T-cell (primary cell): ENCODE measurements at regions not wholly inside any gene's neighbourhood (a gene's known extent, or its start where the extent isn't known, plus 50 kb on each side); places are given as distances from the start of the nearest gene placed in this dataset.

ENCODE experiments used
- ATAC-seq, 4 experiments: fragments of 200-7000 bp in 3 of 4; fragments of 150-1000 bp in 1 of 4; cut with Tn5 transposase; replicated peaks in 1 of 4; 1 replicate in 3 of 4; 2 replicates in 1 of 4; pipeline ENCODE4 v1.10.0; 2021; ENCODE audit warnings: moderate library complexity in 3 of 4, mild to moderate bottlenecking in 2 of 4, moderate number of reproducible peaks in 1 of 4
- CTCF ChIA-PET, 2 donors: fragments of 300-600 bp; sonication (Branson Sonifier 250); formaldehyde crosslinking; loops; one replicate each; lab custom pipeline; 2022; ENCODE audit warnings: antibody characterized with exemption in 2 of 2; lab: Charles Lee
- POLR2A ChIA-PET, 2 donors: fragments of 300-600 bp; sonication (Branson Sonifier 250); formaldehyde crosslinking; loops; one replicate each; lab custom pipeline; 2022; ENCODE audit warnings: antibody characterized with exemption in 2 of 2; lab: Charles Lee
- DNase-seq, 35 experiments: peaks; one replicate each; pipeline versions ENCODE4 v3.0.0 to v3.0.0-alpha.2; 2013 to 2023
- H3K27ac ChIP-seq: one replicate; pipeline ENCODE4 v1.5.1; 2013; ENCODE audit warnings: low read length
- H3K27me3 ChIP-seq, 2 experiments: replicated peaks in 1 of 2; 1 replicate in 1 of 2; 2 replicates in 1 of 2; pipeline versions ENCODE4 v1.6.1 to v1.7.0; 2013; ENCODE audit warnings: low read length in 1 of 2, mixed read lengths in 1 of 2; ENCODE audit not compliant: control insufficient read depth in 2 of 2, insufficient read depth in 2 of 2; ENCODE audit errors: extremely low read depth in 1 of 2
- H3K36me3 ChIP-seq, 2 donors: 1 replicate in 1 of 2; 2 replicates in 1 of 2; pipeline versions ENCODE4 v1.6.1 to v1.7.0; 2013; ENCODE audit warnings: low read length in 1 of 2; ENCODE audit not compliant: control insufficient read depth in 2 of 2, insufficient read depth in 1 of 2; ENCODE audit errors: extremely low read depth in 1 of 2
- H3K4me1 ChIP-seq, 2 experiments: 1 replicate in 1 of 2; 2 replicates in 1 of 2; pipeline versions ENCODE4 v1.6.1 to v1.7.0; 2013; ENCODE audit warnings: low read length in 2 of 2, mixed read lengths in 1 of 2; ENCODE audit not compliant: insufficient read depth in 2 of 2, control insufficient read depth in 1 of 2; ENCODE audit errors: extremely low read depth in 1 of 2
- H3K4me3 ChIP-seq, 2 donors: 1 replicate in 1 of 2; 2 replicates in 1 of 2; pipeline versions ENCODE4 v1.5.1 to v1.7.0; 2013; ENCODE audit warnings: mild to moderate bottlenecking in 2 of 2, low read length in 1 of 2, moderate library complexity in 1 of 2; ENCODE audit not compliant: control insufficient read depth in 1 of 2; ENCODE audit errors: extremely low read depth in 1 of 2
- H3K9me3 ChIP-seq: 2 replicates; pipeline ENCODE4 v1.7.0; 2013
- H3K27ac Mint-ChIP-seq, 2 donors: one replicate each; pipeline ENCODE4 v1.8.0; 2020 to 2021; ENCODE audit warnings: mild to moderate bottlenecking in 2 of 2, mixed read lengths in 2 of 2
- H3K27me3 Mint-ChIP-seq, 2 donors: one replicate each; pipeline ENCODE4 v1.8.0; 2021 to 2022; ENCODE audit warnings: mixed read lengths in 2 of 2
- H3K36me3 Mint-ChIP-seq: one replicate; pipeline ENCODE4 v1.8.0; 2021; ENCODE audit warnings: mixed read lengths
- H3K4me1 Mint-ChIP-seq, 3 donors: one replicate each; pipeline ENCODE4 v1.8.0; 2020 to 2022; ENCODE audit warnings: mixed read lengths in 3 of 3, mild to moderate bottlenecking in 1 of 3
- H3K4me3 Mint-ChIP-seq, 3 donors: one replicate each; pipeline ENCODE4 v1.8.0; 2020 to 2022; ENCODE audit warnings: mild to moderate bottlenecking in 3 of 3, mixed read lengths in 3 of 3, moderate library complexity in 3 of 3
- H3K9me3 Mint-ChIP-seq, 3 donors: one replicate each; pipeline ENCODE4 v1.8.0; 2020 to 2022; ENCODE audit warnings: mixed read lengths in 3 of 3
- WGBS: methylation state at CpG from one replicate; pipeline ENCODE4 v1.1.5; 2013; ENCODE audit warnings: missing lambda C conversion rate; ENCODE audit not compliant: insufficient coverage; 5-methylcytosine and 5-hydroxymethylcytosine counted together

- no peak overlapping the region for H3K4me3 Mint-ChIP-seq
- H3K36me3 Mint-ChIP-seq = no peaks in the 10 kb centered on the region
- POLR2A ChIA-PET = no interaction called here
- ATAC-seq (no peak), DNase-seq (no peak)
- Histone ChIP-seq H3K4me1 (no peaks in the 10 kb centered on the region), H3K27me3 (no peaks in the 10 kb centered on the region), H3K9me3 (peaks cover 2% of the 10 kb centered on the region), H3K27ac (no peak overlapping the region), H3K4me3 (no peak overlapping the region), H3K36me3 (no peaks in the 10 kb centered on the region)
- H3K27me3 Mint-ChIP-seq = no peaks in the 10 kb centered on the region
- WGBS = 100% methylated on average over 2 of the region's 2 CpGs
- no peaks in the 10 kb centered on the region for H3K4me1 Mint-ChIP-seq
- peaks cover 0 to 12% (median 11%) of the 10 kb centered on the region in 3 donors for H3K9me3 Mint-ChIP-seq
- CTCF ChIA-PET = no interaction called here
- H3K27ac Mint-ChIP-seq = no peak overlapping the region
Observed at GRCh38 chr5:162529886-162530285, 462.3 kb downstream of the GABRG2 start.

- ATAC-seq = no peak
- no peaks in the 10 kb centered on the region for H3K27me3 Mint-ChIP-seq
Observed at GRCh38 chr5:162543437-162543836, 475.9 kb downstream of the GABRG2 start.

GRCh38 chr5:162544905-162545304 is 477.3 kb downstream of the GABRG2 start:
- no peak overlapping the region for H3K27ac Mint-ChIP-seq
- no peak for DNase-seq
- no CpG with 5 or more reads among the region's 2 CpGs for WGBS
- no peaks in the 10 kb centered on the region for H3K27me3 Mint-ChIP-seq
- ChIA-PET CTCF (no interaction called here), POLR2A (no interaction called here)
- no peaks in the 10 kb centered on the region for H3K4me1 Mint-ChIP-seq
- H3K4me3 Mint-ChIP-seq = no peak overlapping the region
- H3K9me3 Mint-ChIP-seq = peaks cover 11 to 29% (median 23%) of the 10 kb centered on the region in 3 donors
- H3K9me3 ChIP-seq = no peaks in the 10 kb centered on the region
- H3K27ac ChIP-seq = no peak overlapping the region
- no peaks in the 10 kb centered on the region for H3K27me3 ChIP-seq
- no peaks in the 10 kb centered on the region for H3K4me1 ChIP-seq
- ATAC-seq = no peak
- H3K36me3 Mint-ChIP-seq = no peaks in the 10 kb centered on the region
- no peak overlapping the region for H3K4me3 ChIP-seq
- no peaks in the 10 kb centered on the region for H3K36me3 ChIP-seq

More at GRCh38 chr5:162543437-162543836, 475.9 kb downstream of the GABRG2 start:
- H3K4me1 ChIP-seq = no peaks in the 10 kb centered on the region
- H3K9me3 ChIP-seq = no peaks in the 10 kb centered on the region
- CTCF ChIA-PET = no interaction called here
- H3K27me3 ChIP-seq = no peaks in the 10 kb centered on the region
- Mint-ChIP-seq H3K36me3 (no peaks in the 10 kb centered on the region), H3K9me3 (peaks cover 15 to 18% (median 16%) of the 10 kb centered on the region in 3 donors), H3K27ac (no peak overlapping the region), H3K4me3 (no peak overlapping the region), H3K4me1 (no peaks in the 10 kb centered on the region)
- WGBS = no CpG with 5 or more reads among the region's 2 CpGs
- POLR2A ChIA-PET = no interaction called here
- no peak overlapping the region for H3K27ac ChIP-seq
- no peak for DNase-seq
- no peaks in the 10 kb centered on the region for H3K36me3 ChIP-seq
- H3K4me3 ChIP-seq = no peak overlapping the region

GRCh38 chr5:162550236-162550635 is 482.7 kb downstream of the GABRG2 start:
- 95% methylated on average over 12 of the region's 13 CpGs for WGBS
- ChIA-PET CTCF (no interaction called here), POLR2A (no interaction called here)
- H3K4me1 ChIP-seq = no peaks in the 10 kb centered on the region
- no peaks in the 10 kb centered on the region for H3K4me1 Mint-ChIP-seq
- DNase-seq (no peak), ATAC-seq (no peak)
- peaks cover 4 to 23% (median 16%) of the 10 kb centered on the region in 3 donors for H3K9me3 Mint-ChIP-seq
- no peak overlapping the region for H3K4me3 ChIP-seq
- H3K27ac Mint-ChIP-seq = no peak overlapping the region
- no peaks in the 10 kb centered on the region for H3K36me3 Mint-ChIP-seq
- H3K27me3 Mint-ChIP-seq = no peaks in the 10 kb centered on the region
- H3K27ac ChIP-seq = no peak overlapping the region
- no peak overlapping the region for H3K4me3 Mint-ChIP-seq
- H3K9me3 ChIP-seq = no peaks in the 10 kb centered on the region
- H3K27me3 ChIP-seq = no peaks in the 10 kb centered on the region
- H3K36me3 ChIP-seq = no peaks in the 10 kb centered on the region

GRCh38 chr5:162558120-162558519 is 490.5 kb downstream of the GABRG2 start:
- Histone ChIP-seq H3K9me3 (no peaks in the 10 kb centered on the region), H3K36me3 (no peaks in the 10 kb centered on the region), H3K4me1 (no peaks in the 10 kb centered on the region), H3K27me3 (no peaks in the 10 kb centered on the region), H3K4me3 (no peak overlapping the region), H3K27ac (no peak overlapping the region)
- H3K4me3 Mint-ChIP-seq = no peak overlapping the region
- H3K36me3 Mint-ChIP-seq = no peaks in the 10 kb centered on the region
- POLR2A ChIA-PET = no interaction called here
- H3K27ac Mint-ChIP-seq = no peak overlapping the region
- CTCF ChIA-PET = no interaction called here
- ATAC-seq (no peak), DNase-seq (no peak)
- no peaks in the 10 kb centered on the region for H3K4me1 Mint-ChIP-seq
- WGBS = no CpG with 5 or more reads among the region's 6 CpGs
- H3K27me3 Mint-ChIP-seq = no peaks in the 10 kb centered on the region
- peaks cover 4 to 10% (median 6%) of the 10 kb centered on the region in 3 donors for H3K9me3 Mint-ChIP-seq

GRCh38 chr5:162567644-162568043 is 500.1 kb downstream of the GABRG2 start:
- no peak overlapping the region for H3K27ac Mint-ChIP-seq
- no peak for DNase-seq
- peaks cover 0 to 9% (median 6%) of the 10 kb centered on the region in 3 donors for H3K9me3 Mint-ChIP-seq
- Histone ChIP-seq H3K9me3 (no peaks in the 10 kb centered on the region), H3K4me3 (no peak overlapping the region), H3K36me3 (no peaks in the 10 kb centered on the region), H3K27ac (no peak overlapping the region), H3K27me3 (no peaks in the 10 kb centered on the region), H3K4me1 (no peaks in the 10 kb centered on the region)
- CTCF ChIA-PET = no interaction called here
- H3K4me3 Mint-ChIP-seq = no peak overlapping the region
- no peak for ATAC-seq
- H3K36me3 Mint-ChIP-seq = no peaks in the 10 kb centered on the region
- no peaks in the 10 kb centered on the region for H3K27me3 Mint-ChIP-seq
- no peaks in the 10 kb centered on the region for H3K4me1 Mint-ChIP-seq
- POLR2A ChIA-PET = no interaction called here
- no CpG with 5 or more reads among the region's 3 CpGs for WGBS

- DNase-seq = no peak
- no peak overlapping the region for H3K4me3 Mint-ChIP-seq
- H3K27me3 Mint-ChIP-seq = no peaks in the 10 kb centered on the region
Observed at GRCh38 chr5:162573758-162574157, 506.2 kb downstream of the GABRG2 start.

More at GRCh38 chr5:162573758-162574157, 506.2 kb downstream of the GABRG2 start:
- ChIA-PET CTCF (no interaction called here), POLR2A (no interaction called here)
- no peaks in the 10 kb centered on the region for H3K9me3 ChIP-seq
- Mint-ChIP-seq H3K27ac (no peak overlapping the region), H3K36me3 (no peaks in the 10 kb centered on the region), H3K4me1 (no peaks in the 10 kb centered on the region), H3K9me3 (peaks cover 3 to 4% (median 4%) of the 10 kb centered on the region in 3 donors)
- no peaks in the 10 kb centered on the region for H3K4me1 ChIP-seq
- H3K4me3 ChIP-seq = no peak overlapping the region
- H3K27ac ChIP-seq = no peak overlapping the region
- H3K36me3 ChIP-seq = no peaks in the 10 kb centered on the region
- no peaks in the 10 kb centered on the region for H3K27me3 ChIP-seq
- ATAC-seq = no peak
- no CpG with 5 or more reads among the region's 2 CpGs for WGBS
